ENCODE measurements at regions not wholly inside any gene's neighbourhood (a gene's known extent, or its start where the extent isn't known, plus 50 kb on each side); places are given as distances from the start of the nearest gene placed in this dataset.

- TF ChIP-seq POLR2AphosphoS5 (IDR thresholded peaks at IDR 0.05; ENCODE audit: low read depth, low read length) (no peak), POLR2A (IDR thresholded peaks at IDR 0.05; ENCODE audit: low read depth, low read length) (no peak), TAF1 (IDR thresholded peaks at IDR 0.05; ENCODE audit: low read depth, low read length) (no peak), POU2F2 (IDR thresholded peaks at IDR 0.05; ENCODE audit: low read depth, low read length) (no peak), PAX5 (IDR thresholded peaks at IDR 0.05; ENCODE audit: insufficient read depth, low read length, severe bottlenecking) (no peak)
Observed at GRCh38 chr5:147046281-147046680, 167.7 kb upstream of the PPP2R2B start.

All from GM12891 (cell line).